HEK293 (cell line): ENCODE measurements at regions not wholly inside any gene's neighbourhood (a gene's known extent, or its start where the extent isn't known, plus 50 kb on each side); places are given as distances from the start of the nearest gene placed in this dataset.
A peak's percentile ranks its signal among the peaks of the same experiment; 100 is the strongest.

Experiments used
- CTCF ChIA-PET: fragments of 350-600 bp; formaldehyde crosslinking; extraction: SDS; loops from one replicate; lab custom pipeline; 2021; ENCODE audit warnings: antibody characterized with exemption; lab: Yijun Ruan, JAX
- POLR2A ChIA-PET: fragments of 300-600 bp; formaldehyde crosslinking; extraction: SDS; loops from one replicate; lab custom pipeline; 2020; ENCODE audit warnings: antibody characterized with exemption, inconsistent platforms; lab: Yijun Ruan, JAX
- H3K27ac ChIP-seq: fragments of 200-500 bp; sonication (Bioruptor generic); 2 replicates; pipeline ENCODE4 v1.5.1; 2014; ENCODE audit warnings: low read depth, low read length, control low read depth, inconsistent platforms; ENCODE audit errors: extremely low read depth
- H3K36me3 ChIP-seq, 2 experiments: fragments of 200-500 bp in 1 of 2; sonication (Bioruptor generic) in 1 of 2; 1 replicate in 1 of 2; 2 replicates in 1 of 2; pipeline ENCODE4 v1.5.1; 2014 to 2017; ENCODE audit warnings: inconsistent platforms in 2 of 2, low read length in 2 of 2; ENCODE audit not compliant: control insufficient read depth in 2 of 2, insufficient read depth in 1 of 2
- H3K4me1 ChIP-seq: fragments of 200-500 bp; sonication (Bioruptor generic); 2 replicates; pipeline ENCODE4 v1.5.1; 2014; ENCODE audit warnings: mild to moderate bottlenecking, low read length, inconsistent platforms; ENCODE audit not compliant: control insufficient read depth, insufficient read depth
- H3K4me3 ChIP-seq: 2 replicates; pipeline ENCODE4 v1.5.1; 2011; ENCODE audit warnings: low read depth, mild to moderate bottlenecking, control low read depth, low read length, moderate library complexity
- H3K9me3 ChIP-seq: fragments of 200-500 bp; sonication (Bioruptor generic); 2 replicates; pipeline ENCODE4 v1.5.1; 2014; ENCODE audit warnings: low read depth, low read length, inconsistent platforms; ENCODE audit not compliant: control insufficient read depth, insufficient read depth
- BCL11A ChIP-seq: fragments of 450-650 bp; formaldehyde crosslinking; IDR thresholded peaks from 2 replicates; pipeline ENCODE4 v1.5.1; 2016; ENCODE audit warnings: low read depth, missing biosample characterization, missing genetic modification characterization
- GLIS1 ChIP-seq: fragments of 450-650 bp; formaldehyde crosslinking; IDR thresholded peaks from 2 replicates; pipeline ENCODE4 v1.5.1; 2016; ENCODE audit warnings: missing biosample characterization, missing genetic modification characterization
- OSR2 ChIP-seq: fragments of 450-650 bp; formaldehyde crosslinking; IDR thresholded peaks from 2 replicates; pipeline ENCODE4 v1.5.1; 2016; ENCODE audit warnings: missing biosample characterization, missing genetic modification characterization
- OVOL3 ChIP-seq: fragments of 450-650 bp; formaldehyde crosslinking; IDR thresholded peaks from 2 replicates; pipeline ENCODE4 v1.5.1; 2016; ENCODE audit warnings: missing biosample characterization, missing genetic modification characterization
- SCRT2 ChIP-seq: fragments of 450-650 bp; formaldehyde crosslinking; IDR thresholded peaks from 2 replicates; pipeline ENCODE4 v1.5.1; 2016; ENCODE audit warnings: missing biosample characterization, missing genetic modification characterization
- SP7 ChIP-seq: fragments of 450-650 bp; formaldehyde crosslinking; IDR thresholded peaks from 2 replicates; pipeline ENCODE4 v1.5.1; 2016; ENCODE audit warnings: missing biosample characterization, missing genetic modification characterization
- ZBTB1 ChIP-seq: fragments of 450-650 bp; formaldehyde crosslinking; IDR thresholded peaks from 2 replicates; pipeline ENCODE4 v1.5.1; 2016; ENCODE audit warnings: missing biosample characterization, missing genetic modification characterization
- ZBTB8A ChIP-seq: fragments of 450-650 bp; formaldehyde crosslinking; IDR thresholded peaks from 2 replicates; pipeline ENCODE4 v1.5.1; 2016; ENCODE audit warnings: missing biosample characterization, missing genetic modification characterization
- ZEB2 ChIP-seq: fragments of 450-650 bp; formaldehyde crosslinking; IDR thresholded peaks from 2 replicates; pipeline ENCODE4 v1.5.1; 2016; ENCODE audit warnings: missing biosample characterization, missing genetic modification characterization
- ZFHX2 ChIP-seq: fragments of 450-650 bp; formaldehyde crosslinking; conservative IDR thresholded peaks from 2 replicates; pipeline ENCODE4 v1.5.1; 2016; ENCODE audit warnings: missing biosample characterization, missing genetic modification characterization
- ZFP3 ChIP-seq: fragments of 450-650 bp; formaldehyde crosslinking; IDR thresholded peaks from 2 replicates; pipeline ENCODE4 v1.5.1; 2016; ENCODE audit warnings: low read depth, missing biosample characterization, missing genetic modification characterization
- ZFP37 ChIP-seq: fragments of 450-650 bp; formaldehyde crosslinking; IDR thresholded peaks from 2 replicates; pipeline ENCODE4 v1.5.1; 2016; ENCODE audit warnings: missing biosample characterization, missing genetic modification characterization
- ZFP69B ChIP-seq: fragments of 450-650 bp; formaldehyde crosslinking; IDR thresholded peaks from 2 replicates; pipeline ENCODE4 v1.5.1; 2016; ENCODE audit warnings: missing biosample characterization, missing genetic modification characterization
- ZIC2 ChIP-seq: fragments of 450-650 bp; formaldehyde crosslinking; IDR thresholded peaks from 2 replicates; pipeline ENCODE4 v1.5.1; 2016; ENCODE audit warnings: missing biosample characterization, missing genetic modification characterization
- ZNF121 ChIP-seq: fragments of 450-650 bp; formaldehyde crosslinking; IDR thresholded peaks from 2 replicates; pipeline ENCODE4 v1.5.1; 2016; ENCODE audit warnings: missing biosample characterization, missing genetic modification characterization
- ZNF169 ChIP-seq: fragments of 450-650 bp; formaldehyde crosslinking; IDR thresholded peaks from 2 replicates; pipeline ENCODE4 v1.5.1; 2016; ENCODE audit warnings: missing biosample characterization, missing genetic modification characterization
- ZNF184 ChIP-seq: fragments of 450-650 bp; IDR thresholded peaks from 2 replicates; pipeline ENCODE4 v1.5.1; 2018; ENCODE audit warnings: missing biosample characterization, mild to moderate bottlenecking, missing genetic modification characterization
- ZNF19 ChIP-seq: fragments of 450-650 bp; formaldehyde crosslinking; IDR thresholded peaks from 2 replicates; pipeline ENCODE4; 2016; ENCODE audit warnings: missing biosample characterization, missing genetic modification characterization, low read depth
- ZNF274 ChIP-seq, 2 experiments: fragments of 200-500 bp in 1 of 2; fragments of 450-650 bp in 1 of 2; sonication (Bioruptor generic) in 1 of 2; formaldehyde crosslinking in 1 of 2; IDR thresholded peaks; 2 replicates each; pipeline versions ENCODE4 v1.5.1 to v1.6.1; 2014 to 2016; ENCODE audit warnings: borderline replicate concordance in 1 of 2, inconsistent platforms in 1 of 2, low read length in 1 of 2, missing biosample characterization in 1 of 2, missing genetic modification characterization in 1 of 2
- ZNF311 ChIP-seq: fragments of 450-650 bp; formaldehyde crosslinking; IDR thresholded peaks from 2 replicates; pipeline ENCODE4 v1.5.1; 2017; ENCODE audit warnings: missing biosample characterization, missing genetic modification characterization, borderline replicate concordance
- ZNF433 ChIP-seq: fragments of 450-650 bp; formaldehyde crosslinking; IDR thresholded peaks from 2 replicates; pipeline ENCODE4 v1.5.1; 2016; ENCODE audit warnings: missing biosample characterization, missing genetic modification characterization, low read depth
- ZNF585B ChIP-seq: fragments of 450-650 bp; formaldehyde crosslinking; IDR thresholded peaks from 2 replicates; pipeline ENCODE4 v1.5.1; 2016; ENCODE audit warnings: missing biosample characterization, missing genetic modification characterization
- ZNF610 ChIP-seq: fragments of 450-650 bp; formaldehyde crosslinking; IDR thresholded peaks from 2 replicates; pipeline ENCODE4 v1.5.1; 2016; ENCODE audit warnings: missing biosample characterization, missing genetic modification characterization, borderline replicate concordance
- ZNF843 ChIP-seq: fragments of 450-650 bp; formaldehyde crosslinking; IDR thresholded peaks from 2 replicates; pipeline ENCODE4 v1.5.1; 2016; ENCODE audit warnings: missing biosample characterization, missing genetic modification characterization
- TF ChIP-seq, protein P1 (sequence below): fragments of 450-650 bp; IDR thresholded peaks from 2 replicates; pipeline ENCODE4 v1.5.1; 2018; ENCODE audit warnings: missing biosample characterization, mild to moderate bottlenecking, missing genetic modification characterization
- TF ChIP-seq, protein P2 (sequence below): fragments of 450-650 bp; formaldehyde crosslinking; IDR thresholded peaks from 2 replicates; pipeline ENCODE4 v1.5.1; 2016; ENCODE audit warnings: missing biosample characterization, missing genetic modification characterization
- TF ChIP-seq, protein P3 (sequence below): fragments of 450-650 bp; formaldehyde crosslinking; IDR thresholded peaks from 2 replicates; pipeline ENCODE4 v1.5.1; 2016; ENCODE audit warnings: missing biosample characterization, missing genetic modification characterization
- TF ChIP-seq, protein P4 (sequence below): fragments of 450-650 bp; formaldehyde crosslinking; IDR thresholded peaks from 2 replicates; pipeline ENCODE4 v1.5.1; 2017; ENCODE audit warnings: missing biosample characterization, missing genetic modification characterization
- TF ChIP-seq, protein P5 (sequence below): fragments of 450-650 bp; formaldehyde crosslinking; IDR thresholded peaks from 2 replicates; pipeline ENCODE4 v1.5.1; 2016; ENCODE audit warnings: missing biosample characterization, missing genetic modification characterization

DNA sequence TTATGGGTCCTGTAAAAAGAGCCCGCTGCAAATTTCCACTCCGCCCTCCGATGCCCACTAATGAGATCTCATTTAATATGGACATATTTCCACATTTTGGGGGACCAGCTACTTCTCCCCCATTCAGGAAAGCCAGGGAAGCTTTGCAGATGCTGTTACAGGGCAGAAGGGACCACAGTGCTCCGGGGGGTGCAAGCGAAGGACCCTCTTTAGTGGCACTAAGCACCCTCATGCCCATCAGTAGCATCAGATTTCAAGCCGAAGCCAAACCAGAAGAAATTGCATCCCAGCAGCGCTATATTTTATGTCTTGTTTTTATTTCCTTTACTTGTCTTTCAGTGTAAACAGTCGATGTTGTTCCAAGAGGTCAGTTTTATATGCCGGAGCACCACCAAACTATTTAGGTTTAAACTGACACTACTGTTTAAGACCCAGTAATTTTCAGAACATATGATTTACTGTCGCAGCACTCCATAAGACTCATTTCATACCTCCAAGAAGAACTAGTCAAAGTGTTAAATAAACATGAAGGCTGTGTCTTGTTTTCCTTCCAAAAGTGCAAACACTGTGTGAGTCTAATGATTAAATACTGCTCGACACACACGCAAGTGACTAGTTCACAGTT lies 122.2 kb upstream of the MGMT start (continued):
- TF ChIP-seq SP7 (tag by site-specific recombination) (peak; percentile 92), OSR2 (tag by site-specific recombination) (peak; percentile 70; the same call in 1 of the 2 replicates), ZNF843 (peak; percentile 52), ZNF311 (tag by site-specific recombination) (no peak), OVOL3 (peak; percentile 35; the same call in 1 of the 2 replicates), ZIC2 (tag by site-specific recombination) (0 out of 2 replicates have a peak, but pooled peaks have one; percentile 30), ZBTB1 (tag by site-specific recombination) (no peak), BCL11A (tag by site-specific recombination) (no peak), ZEB2 (tag by site-specific recombination) (peak; percentile 75; the same call in 1 of the 2 replicates), ZNF585B (tag by site-specific recombination) (no peak), GLIS1 (tag by site-specific recombination) (peak; percentile 66)
- TF ChIP-seq, protein P1, sequence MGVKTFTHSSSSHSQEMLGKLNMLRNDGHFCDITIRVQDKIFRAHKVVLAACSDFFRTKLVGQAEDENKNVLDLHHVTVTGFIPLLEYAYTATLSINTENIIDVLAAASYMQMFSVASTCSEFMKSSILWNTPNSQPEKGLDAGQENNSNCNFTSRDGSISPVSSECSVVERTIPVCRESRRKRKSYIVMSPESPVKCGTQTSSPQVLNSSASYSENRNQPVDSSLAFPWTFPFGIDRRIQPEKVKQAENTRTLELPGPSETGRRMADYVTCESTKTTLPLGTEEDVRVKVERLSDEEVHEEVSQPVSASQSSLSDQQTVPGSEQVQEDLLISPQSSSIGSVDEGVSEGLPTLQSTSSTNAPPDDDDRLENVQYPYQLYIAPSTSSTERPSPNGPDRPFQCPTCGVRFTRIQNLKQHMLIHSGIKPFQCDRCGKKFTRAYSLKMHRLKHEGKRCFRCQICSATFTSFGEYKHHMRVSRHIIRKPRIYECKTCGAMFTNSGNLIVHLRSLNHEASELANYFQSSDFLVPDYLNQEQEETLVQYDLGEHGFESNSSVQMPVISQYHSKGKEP (tag by site-specific recombination) = peak; percentile 4; the same call in 1 of the 2 replicates
- TF ChIP-seq, protein P2, sequence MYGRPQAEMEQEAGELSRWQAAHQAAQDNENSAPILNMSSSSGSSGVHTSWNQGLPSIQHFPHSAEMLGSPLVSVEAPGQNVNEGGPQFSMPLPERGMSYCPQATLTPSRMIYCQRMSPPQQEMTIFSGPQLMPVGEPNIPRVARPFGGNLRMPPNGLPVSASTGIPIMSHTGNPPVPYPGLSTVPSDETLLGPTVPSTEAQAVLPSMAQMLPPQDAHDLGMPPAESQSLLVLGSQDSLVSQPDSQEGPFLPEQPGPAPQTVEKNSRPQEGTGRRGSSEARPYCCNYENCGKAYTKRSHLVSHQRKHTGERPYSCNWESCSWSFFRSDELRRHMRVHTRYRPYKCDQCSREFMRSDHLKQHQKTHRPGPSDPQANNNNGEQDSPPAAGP = no peak
- TF ChIP-seq, protein P3, sequence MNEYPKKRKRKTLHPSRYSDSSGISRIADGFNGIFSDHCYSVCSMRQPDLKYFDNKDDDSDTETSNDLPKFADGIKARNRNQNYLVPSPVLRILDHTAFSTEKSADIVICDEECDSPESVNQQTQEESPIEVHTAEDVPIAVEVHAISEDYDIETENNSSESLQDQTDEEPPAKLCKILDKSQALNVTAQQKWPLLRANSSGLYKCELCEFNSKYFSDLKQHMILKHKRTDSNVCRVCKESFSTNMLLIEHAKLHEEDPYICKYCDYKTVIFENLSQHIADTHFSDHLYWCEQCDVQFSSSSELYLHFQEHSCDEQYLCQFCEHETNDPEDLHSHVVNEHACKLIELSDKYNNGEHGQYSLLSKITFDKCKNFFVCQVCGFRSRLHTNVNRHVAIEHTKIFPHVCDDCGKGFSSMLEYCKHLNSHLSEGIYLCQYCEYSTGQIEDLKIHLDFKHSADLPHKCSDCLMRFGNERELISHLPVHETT (tag by site-specific recombination) = 0 out of 2 replicates have a peak, but pooled peaks have one; percentile 25
- TF ChIP-seq, protein P4, sequence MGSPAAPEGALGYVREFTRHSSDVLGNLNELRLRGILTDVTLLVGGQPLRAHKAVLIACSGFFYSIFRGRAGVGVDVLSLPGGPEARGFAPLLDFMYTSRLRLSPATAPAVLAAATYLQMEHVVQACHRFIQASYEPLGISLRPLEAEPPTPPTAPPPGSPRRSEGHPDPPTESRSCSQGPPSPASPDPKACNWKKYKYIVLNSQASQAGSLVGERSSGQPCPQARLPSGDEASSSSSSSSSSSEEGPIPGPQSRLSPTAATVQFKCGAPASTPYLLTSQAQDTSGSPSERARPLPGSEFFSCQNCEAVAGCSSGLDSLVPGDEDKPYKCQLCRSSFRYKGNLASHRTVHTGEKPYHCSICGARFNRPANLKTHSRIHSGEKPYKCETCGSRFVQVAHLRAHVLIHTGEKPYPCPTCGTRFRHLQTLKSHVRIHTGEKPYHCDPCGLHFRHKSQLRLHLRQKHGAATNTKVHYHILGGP (tag by site-specific recombination) = 0 out of 2 replicates have a peak, but pooled peaks have one; percentile 20

DNA sequence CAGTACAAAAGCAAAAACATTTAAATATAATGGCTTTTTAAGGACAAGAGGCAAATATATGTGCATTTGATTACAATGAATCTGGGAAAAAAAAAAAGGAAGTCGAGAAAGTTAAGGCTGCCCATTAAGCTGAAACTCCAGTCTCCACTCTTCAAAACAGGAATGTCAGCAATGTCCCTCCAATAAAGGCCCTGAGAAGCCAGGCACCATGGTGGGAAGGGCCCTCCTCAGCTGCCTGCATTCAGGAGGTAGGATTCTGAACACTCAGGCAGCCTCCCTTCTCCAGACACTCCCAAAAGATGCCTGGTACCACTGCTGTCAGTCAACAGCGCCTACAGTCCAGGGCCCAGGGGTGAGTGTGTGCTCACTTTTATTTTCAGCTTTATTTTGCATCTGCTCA lies 121.3 kb upstream of the MGMT start:
- H3K4me1 ChIP-seq = peaks cover 10% of the 10 kb centered on the region
- no peaks in the 10 kb centered on the region for H3K36me3 ChIP-seq
- H3K9me3 ChIP-seq = no peaks in the 10 kb centered on the region
- no peak overlapping the region for H3K27ac ChIP-seq
- ChIA-PET CTCF (interaction anchor here (0.9 kb wide), 1 partner anchor 12 kb away, joined by 3 read pairs; no protein-coding TSS in a partner anchor), POLR2A (no interaction called here)
- H3K4me3 ChIP-seq = no peak overlapping the region
- no peak for TF ChIP-seq OVOL3
- no peak for TF ChIP-seq ZNF433
- no peak for TF ChIP-seq ZNF169
- TF ChIP-seq ZNF274 (IDR thresholded peaks at IDR 0.05; ENCODE audit: low read length) = no peak
- no peak for TF ChIP-seq ZNF274 (tag by site-specific recombination; IDR thresholded peaks at IDR 0.05; ENCODE audit: borderline replicate concordance)
- TF ChIP-seq ZFP69B (tag by site-specific recombination) = no peak
- no peak for TF ChIP-seq ZFP3 (tag by site-specific recombination)
- TF ChIP-seq, protein P5, sequence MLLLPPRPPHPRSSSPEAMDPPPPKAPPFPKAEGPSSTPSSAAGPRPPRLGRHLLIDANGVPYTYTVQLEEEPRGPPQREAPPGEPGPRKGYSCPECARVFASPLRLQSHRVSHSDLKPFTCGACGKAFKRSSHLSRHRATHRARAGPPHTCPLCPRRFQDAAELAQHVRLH (tag by site-specific recombination) = no peak
- TF ChIP-seq ZNF121 (tag by site-specific recombination) = no peak
- no peak for TF ChIP-seq SCRT2 (tag by site-specific recombination)
- no peak for TF ChIP-seq ZNF184 (tag by site-specific recombination)
- TF ChIP-seq, protein P3 (tag by site-specific recombination) = no peak
- no peak for TF ChIP-seq ZNF610 (tag by site-specific recombination)
- TF ChIP-seq ZFP37 = no peak
- TF ChIP-seq ZFHX2 (tag by site-specific recombination) = no peak
- TF ChIP-seq ZBTB8A (tag by site-specific recombination) = no peak
- no peak for TF ChIP-seq ZNF19 (tag by site-specific recombination)
- TF ChIP-seq ZEB2 (tag by site-specific recombination) = no peak
